SH-SY5Y (cell line): ENCODE measurements at regions not wholly inside any gene's neighbourhood (a gene's known extent, or its start where the extent isn't known, plus 50 kb on each side); places are given as distances from the start of the nearest gene placed in this dataset.

ENCODE experiments used
- GATA2 ChIP-seq: IDR thresholded peaks from 2 replicates; pipeline ENCODE4 v1.6.1; 2011; ENCODE audit warnings: mild to moderate bottlenecking, low read depth, low read length
- GATA3 ChIP-seq: IDR thresholded peaks from 2 replicates; pipeline ENCODE4 v1.6.1; 2011; ENCODE audit warnings: low read depth, mild to moderate bottlenecking, low read length, moderate library complexity

DNA sequence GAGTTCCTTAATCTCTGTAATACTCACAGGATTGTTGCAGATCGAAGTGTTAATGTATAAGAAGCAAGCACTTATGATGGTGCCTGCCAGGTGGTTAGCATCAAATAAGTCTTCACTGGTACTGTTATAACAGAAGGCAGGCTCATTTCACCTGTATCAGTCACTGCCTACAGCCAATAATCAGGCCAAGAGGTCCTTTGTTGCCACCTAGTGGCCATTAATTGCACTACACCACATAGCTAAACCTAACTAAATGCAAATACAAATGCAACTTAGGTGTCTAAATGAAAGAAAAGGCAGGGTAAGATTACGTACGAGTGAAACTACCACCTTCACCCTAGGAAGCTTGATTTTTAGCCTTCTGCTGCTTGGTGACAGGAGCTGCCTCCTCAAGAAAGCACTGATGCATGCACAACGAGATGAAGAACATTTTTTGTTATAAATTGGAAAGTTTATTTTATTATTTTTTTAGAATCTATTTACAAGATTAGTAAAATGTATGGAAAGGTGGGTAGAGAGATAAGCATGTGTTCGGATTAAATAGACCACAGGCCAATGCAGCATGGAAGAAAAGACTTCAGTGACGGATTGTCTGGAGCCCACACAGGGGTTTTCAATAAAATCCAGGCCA lies 334.8 kb upstream of the CAMK1G start:
- no peak; the same call in 1 of the 2 replicates for TF ChIP-seq GATA2
- TF ChIP-seq GATA3: no peak
